Fibroblast of peridontal ligament (primary cell): ENCODE measurements at regions not wholly inside any gene's neighbourhood (a gene's known extent, or its start where the extent isn't known, plus 50 kb on each side); places are given as distances from the start of the nearest gene placed in this dataset.
A peak's percentile ranks its signal among the peaks of the same experiment; 100 is the strongest.

ENCODE experiments used
- DNase-seq: peaks from one replicate; pipeline ENCODE4 v3.0.0-alpha.2; 2010; ENCODE audit errors: extremely low read depth

DNA sequence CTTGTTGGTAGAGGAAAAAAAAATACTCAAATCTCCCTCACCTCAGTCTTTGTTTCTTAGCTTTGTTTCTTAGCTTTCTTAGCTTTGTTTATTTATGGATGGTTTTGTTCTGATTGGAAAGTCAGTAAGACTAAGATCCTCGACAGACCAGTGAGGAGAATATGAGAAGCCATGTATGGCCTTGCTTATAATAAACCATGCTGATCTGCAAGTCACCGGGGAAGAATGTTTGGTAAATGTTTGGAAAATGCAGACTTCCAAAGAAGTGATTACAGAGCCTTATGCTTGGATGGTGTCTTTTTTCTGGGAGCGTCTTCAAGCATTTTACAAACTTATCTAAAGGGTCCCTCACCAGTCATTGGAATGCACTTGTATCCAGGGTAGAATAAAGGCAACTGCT lies 90.1 kb upstream of the NOCT start:
- peak; percentile 51 for DNase-seq

GRCh38 chr4:138919094-138919936 lies 96.3 kb upstream of the NOCT start:
- peak; percentile 81 for DNase-seq

DNA sequence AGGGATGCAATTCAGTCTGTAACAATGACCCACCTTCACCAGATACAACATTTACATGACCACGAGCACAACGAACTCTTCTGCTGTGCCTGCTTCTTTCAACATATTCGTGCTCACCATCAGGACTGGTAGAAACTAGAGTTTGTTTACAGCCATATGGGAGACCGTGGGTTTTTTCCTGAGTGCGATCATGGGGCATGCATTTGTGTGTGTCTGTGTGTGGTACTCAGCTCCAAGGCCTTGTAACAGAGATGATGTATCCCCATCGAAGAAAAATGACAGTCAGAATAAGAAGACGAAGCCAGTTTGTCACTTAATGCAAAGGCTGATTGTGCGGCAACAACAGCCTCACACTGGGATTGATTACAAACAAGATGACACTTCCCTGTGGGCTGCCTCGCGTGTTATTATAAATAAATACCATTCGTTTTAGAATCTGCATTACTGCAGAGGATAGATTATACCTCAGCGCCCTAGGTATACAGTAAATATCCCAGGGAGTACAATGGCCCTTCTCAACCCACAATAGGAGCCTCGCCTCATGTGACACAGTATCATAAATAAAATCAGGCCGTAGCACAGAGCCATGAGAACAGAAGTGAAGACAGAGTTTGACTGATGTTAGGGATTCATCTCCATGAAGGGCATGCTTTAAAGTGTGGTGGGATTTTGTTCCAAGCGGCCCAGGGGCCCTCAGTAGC lies 97.3 kb upstream of the NOCT start:
- no peak for DNase-seq

- no peak for DNase-seq
Measured at GRCh38 chr4:138916763-138917162, 98.8 kb upstream of the NOCT start.

- no peak for DNase-seq
Measured at GRCh38 chr4:138915756-138916155, 99.8 kb upstream of the NOCT start.

DNA sequence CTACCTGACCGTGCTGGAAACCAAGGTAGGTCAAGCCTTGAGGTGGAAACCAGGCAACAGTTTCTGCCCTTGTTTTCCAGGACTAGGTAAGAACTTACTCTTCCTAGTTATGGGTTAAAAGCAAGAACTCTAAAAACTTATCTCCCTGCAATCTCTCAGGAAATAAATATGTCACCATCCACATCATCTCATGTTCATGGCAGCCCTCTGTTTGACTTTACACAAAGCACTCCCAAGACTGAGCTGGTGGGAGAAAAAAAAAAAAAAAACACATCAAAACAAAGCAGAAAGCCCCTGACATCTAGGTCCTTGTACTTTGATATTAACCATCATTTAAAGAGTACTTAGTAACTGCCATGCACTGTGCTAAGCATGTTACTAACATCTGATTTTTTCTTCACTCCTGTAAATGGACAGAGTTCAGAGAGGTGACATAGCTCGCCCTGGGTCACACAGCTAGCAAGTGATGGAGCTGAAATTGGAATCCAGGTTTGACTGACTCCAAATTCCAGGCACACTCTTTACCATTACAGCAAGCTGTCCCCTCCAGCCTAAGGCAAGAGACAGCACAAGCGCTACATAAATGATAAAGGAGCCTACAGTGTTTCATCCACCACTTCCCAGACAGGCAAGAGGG lies 102.8 kb upstream of the NOCT start:
- DNase-seq = no peak

GRCh38 chr4:138911909-138912703 lies 103.5 kb upstream of the NOCT start:
- no peak for DNase-seq

- peak; percentile 53 for DNase-seq
Measured at GRCh38 chr4:138910914-138911336, 104.7 kb upstream of the NOCT start.

DNA sequence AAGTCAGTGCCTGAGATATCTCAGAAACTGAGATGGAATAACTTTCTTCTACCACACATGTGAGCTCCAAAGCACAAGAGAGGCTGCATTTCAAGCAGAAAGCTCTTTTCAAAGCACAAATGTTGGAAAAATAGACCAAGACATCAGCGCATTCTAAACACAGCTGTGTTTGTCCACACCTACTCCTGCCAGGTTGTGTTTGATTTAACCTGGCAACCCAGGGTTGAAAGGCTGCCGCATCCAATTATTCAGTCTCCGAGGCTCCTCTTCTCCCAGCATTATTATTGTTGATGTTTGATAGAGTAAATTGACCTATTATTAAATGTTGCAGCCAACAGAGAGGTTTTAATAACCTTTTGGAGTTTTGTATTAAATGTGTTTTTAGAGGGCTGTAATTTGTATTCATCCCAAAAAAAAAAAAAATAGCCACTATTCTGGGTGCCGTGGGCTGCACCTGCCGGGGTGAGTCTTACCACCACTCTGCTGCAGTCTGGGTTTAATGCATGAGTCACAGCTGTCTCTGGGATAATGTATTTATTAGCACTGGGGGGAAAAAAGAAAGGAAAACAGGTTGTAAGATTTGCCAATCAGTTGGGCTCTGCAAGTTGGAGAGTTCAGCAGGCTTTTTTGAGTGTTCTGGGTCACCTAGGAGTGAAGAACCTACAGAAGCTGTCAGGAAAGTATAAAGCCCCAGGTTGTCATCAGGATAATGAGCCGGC lies 105.2 kb upstream of the NOCT start:
- DNase-seq = no peak

DNA sequence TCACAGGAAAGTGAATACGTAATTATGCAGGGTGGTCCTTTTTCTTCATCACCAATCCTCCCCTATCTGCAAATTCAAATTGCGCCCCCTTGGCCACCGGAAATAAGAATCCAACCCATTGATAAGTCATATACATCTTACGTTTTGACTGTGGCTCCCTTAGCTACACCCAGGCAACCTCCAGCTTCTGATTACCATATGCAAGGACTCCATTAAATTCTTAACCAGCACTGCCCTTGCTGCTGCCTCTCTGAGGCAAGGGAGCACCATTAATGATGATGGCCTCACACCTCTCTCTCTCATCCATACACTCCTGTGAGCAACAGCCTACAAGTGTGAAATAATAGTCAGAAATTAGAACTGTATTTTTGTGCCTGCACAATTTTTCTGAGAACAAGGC lies 106.0 kb upstream of the NOCT start:
- no peak for DNase-seq

GRCh38 chr4:138908134-138908533 lies 107.4 kb upstream of the NOCT start:
- no peak for DNase-seq

DNA sequence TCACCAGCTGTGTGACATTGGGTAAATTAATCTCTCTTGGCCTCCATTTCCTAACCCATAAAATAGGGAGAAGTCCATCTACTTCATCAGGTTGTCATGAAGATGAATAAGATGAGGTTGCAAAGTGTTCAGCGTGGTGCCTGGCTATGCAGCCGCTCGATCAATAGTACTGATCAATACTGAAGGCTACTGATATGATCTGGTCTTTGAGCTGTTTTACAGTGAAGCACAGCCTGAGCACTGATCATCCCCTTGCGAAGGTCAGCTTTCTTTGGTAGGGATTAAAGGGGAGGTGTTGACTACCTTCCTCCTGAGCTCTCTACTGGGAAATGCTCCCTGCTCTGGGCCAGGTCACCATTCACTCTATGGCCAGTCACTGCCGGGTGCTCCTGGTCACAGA lies 108.4 kb upstream of the NOCT start:
- no peak for DNase-seq

DNA sequence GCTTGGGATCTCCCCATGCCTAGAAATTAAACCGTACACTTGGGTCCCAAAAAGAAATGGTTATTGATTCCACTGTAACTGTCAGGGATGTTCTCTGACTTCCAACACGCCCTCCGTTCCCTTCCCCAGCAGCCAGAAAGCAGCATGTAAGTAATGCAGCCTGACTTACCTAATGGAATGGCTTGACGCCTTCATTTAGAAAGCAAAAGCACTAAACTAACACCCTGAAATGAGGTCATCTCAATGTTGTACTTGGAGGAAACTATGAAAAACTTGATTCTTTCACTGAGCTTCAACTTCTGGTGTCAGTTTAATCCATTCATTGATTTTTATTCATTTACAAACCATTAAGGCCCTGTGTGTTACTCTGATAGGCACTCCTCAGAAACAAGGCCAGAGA lies 110.8 kb upstream of the NOCT start:
- no peak for DNase-seq

GRCh38 chr4:138903185-138903584 lies 112.4 kb upstream of the NOCT start:
- no peak for DNase-seq

GRCh38 chr4:138902705-138903104 lies 112.9 kb upstream of the NOCT start:
- DNase-seq = no peak

DNA sequence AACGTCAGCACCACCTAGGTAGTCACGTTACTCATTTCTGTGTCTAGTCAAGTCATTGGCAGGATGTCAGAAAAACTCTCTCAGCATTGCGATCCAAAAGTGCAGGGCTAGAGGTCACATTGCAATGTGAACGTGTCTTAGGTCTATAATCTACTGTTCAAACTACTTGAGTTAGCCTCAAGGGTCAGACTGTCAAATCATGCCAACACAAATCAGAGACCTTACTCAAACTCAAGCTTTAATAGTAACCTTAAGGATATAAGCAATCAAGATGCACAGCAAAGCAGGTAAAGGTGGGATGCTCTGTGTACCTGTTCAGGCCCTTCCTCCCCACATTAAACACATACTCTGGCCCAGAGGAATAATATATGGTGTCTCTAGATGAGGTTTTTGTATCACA lies 114.4 kb upstream of the NOCT start:
- no peak for DNase-seq

DNA sequence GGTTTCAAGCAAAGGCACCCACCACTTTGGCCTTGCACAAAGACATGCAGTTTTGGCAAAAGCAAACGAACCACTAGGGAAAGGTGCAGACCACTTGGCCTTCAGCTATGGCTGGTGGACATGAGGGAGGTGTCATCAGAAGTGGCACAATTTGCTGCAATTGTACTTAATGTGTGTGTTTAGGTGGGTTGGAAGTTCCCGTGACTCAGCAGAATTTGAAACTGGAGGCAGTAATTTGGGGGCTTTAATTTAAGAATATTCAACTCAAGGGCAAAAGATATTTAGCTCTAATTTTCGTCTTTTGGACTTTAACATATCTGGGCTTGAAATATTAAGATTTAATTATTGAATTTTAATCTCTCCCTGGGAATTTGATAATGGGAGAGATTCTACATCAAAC lies 115.6 kb upstream of the NOCT start:
- no peak for DNase-seq

GRCh38 chr4:138898282-138898681 lies 117.3 kb upstream of the NOCT start:
- DNase-seq = peak; percentile 49

DNA sequence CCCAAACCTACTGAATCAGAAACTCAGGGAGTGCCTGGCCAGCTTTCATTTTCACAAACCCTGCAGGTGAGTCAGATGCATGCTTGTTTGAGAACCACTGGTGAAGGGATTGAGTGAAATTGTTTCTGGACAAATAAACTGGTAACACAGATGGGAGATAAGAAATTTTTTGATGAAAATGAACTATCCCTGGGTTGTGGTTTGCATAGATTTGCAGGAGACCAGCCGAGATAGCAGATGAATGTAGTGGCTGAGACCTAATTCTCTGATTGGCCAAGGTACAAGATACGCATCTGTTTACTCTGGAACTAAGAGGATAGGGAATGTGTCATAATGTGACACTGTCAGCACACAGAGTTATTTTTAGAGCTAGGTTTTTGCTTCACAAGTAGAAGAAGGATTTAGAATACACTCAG lies 117.8 kb upstream of the NOCT start:
- DNase-seq = peak; percentile 20

DNA sequence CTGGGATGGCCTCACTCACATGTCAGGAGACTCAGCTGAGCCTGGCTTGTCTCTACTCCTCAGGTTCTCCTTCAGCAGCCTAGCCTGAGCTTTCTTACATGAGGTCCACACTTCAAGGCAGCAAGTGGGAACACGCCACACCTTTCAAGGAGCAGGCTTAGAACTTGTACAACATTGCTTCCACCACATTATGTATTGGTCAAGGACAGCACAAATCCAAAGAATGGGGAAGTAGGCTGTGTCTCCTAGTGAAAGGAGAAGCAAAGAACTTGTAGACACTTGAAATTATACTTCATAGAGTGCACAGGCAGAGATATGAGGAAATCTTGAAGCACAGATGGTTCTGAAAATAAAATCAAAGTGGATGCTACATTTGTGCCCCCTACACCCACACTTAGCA lies 120.9 kb upstream of the NOCT start:
- DNase-seq = no peak

GRCh38 chr4:138894011-138894410 lies 121.6 kb upstream of the NOCT start:
- no peak for DNase-seq
